Loucy (cell line): ENCODE measurements at regions not wholly inside any gene's neighbourhood (a gene's known extent, or its start where the extent isn't known, plus 50 kb on each side); places are given as distances from the start of the nearest gene placed in this dataset.

Source experiments
- H2AFZ ChIP-seq: fragments of 200-600 bp; sonication (generic); 2 replicates; pipeline ENCODE4 v1.6.0; 2016; ENCODE audit warnings: antibody characterized with exemption, mild to moderate bottlenecking, low read length, moderate library complexity
- H3F3A ChIP-seq: fragments of 200-600 bp; 2 replicates; pipeline ENCODE4 v1.6.0; 2016; ENCODE audit warnings: antibody characterized with exemption, low read depth, mild to moderate bottlenecking
- H3K27me3 ChIP-seq: fragments of 200-600 bp; sonication (generic); 2 replicates; pipeline ENCODE4 v1.6.1; 2014; ENCODE audit warnings: low read length, mild to moderate bottlenecking; ENCODE audit not compliant: insufficient read depth, poor library complexity, severe bottlenecking
- H3K36me3 ChIP-seq: fragments of 200-600 bp; sonication (generic); 2 replicates; pipeline ENCODE4 v1.6.1; 2016; ENCODE audit warnings: low read length; ENCODE audit not compliant: insufficient read depth
- H3K4me1 ChIP-seq: fragments of 200-600 bp; sonication (generic); 2 replicates; pipeline ENCODE4 v1.5.1; 2014; ENCODE audit warnings: low read length, mild to moderate bottlenecking; ENCODE audit not compliant: insufficient read depth, poor library complexity, severe bottlenecking
- H3K4me2 ChIP-seq: fragments of 200-600 bp; sonication (generic); 2 replicates; pipeline ENCODE4 v1.6.0; 2014; ENCODE audit warnings: antibody characterized with exemption, low read length, low read depth, mild to moderate bottlenecking; ENCODE audit not compliant: poor library complexity, severe bottlenecking
- H3K4me3 ChIP-seq: fragments of 200-600 bp; sonication (generic); 2 replicates; pipeline ENCODE4 v1.5.1; 2014; ENCODE audit warnings: low read length, mild to moderate bottlenecking, mixed read lengths; ENCODE audit not compliant: poor library complexity, severe bottlenecking
- H3K79me2 ChIP-seq: fragments of 200-600 bp; sonication (generic); 2 replicates; pipeline ENCODE4 v1.6.1; 2014; ENCODE audit warnings: low read length; ENCODE audit not compliant: insufficient read depth
- H3K9ac ChIP-seq: fragments of 200-600 bp; sonication (generic); 2 replicates; pipeline ENCODE4 v1.6.0; 2014; ENCODE audit warnings: mild to moderate bottlenecking, low read depth, low read length, moderate library complexity; ENCODE audit not compliant: poor library complexity, severe bottlenecking
- H3K9me2 ChIP-seq: fragments of 200-600 bp; sonication (generic); replicated peaks from 2 replicates; pipeline ENCODE4 v1.6.1; 2016; ENCODE audit warnings: low read depth, low read length, mixed read lengths
- H3K9me3 ChIP-seq: fragments of 200-600 bp; sonication (generic); 2 replicates; pipeline ENCODE4 v1.6.1; 2014; ENCODE audit warnings: mild to moderate bottlenecking, antibody characterized with exemption, low read length, low read depth; ENCODE audit not compliant: insufficient read depth
- H4K20me1 ChIP-seq: fragments of 200-600 bp; sonication (generic); 2 replicates; pipeline ENCODE4 v1.6.0; 2014; ENCODE audit warnings: antibody characterized with exemption, low read length, mild to moderate bottlenecking; ENCODE audit not compliant: insufficient read depth, poor library complexity, severe bottlenecking
- EZH2phosphoT487 ChIP-seq: fragments of 200-600 bp; IDR thresholded peaks from 2 replicates; pipeline ENCODE4 v1.6.1; 2018; ENCODE audit warnings: antibody characterized with exemption, mild to moderate bottlenecking, moderate library complexity, borderline replicate concordance
- TF ChIP-seq, protein P1 (sequence below): fragments of 200-600 bp; sonication (generic); conservative IDR thresholded peaks from 2 replicates; pipeline ENCODE4 v1.5.1; 2014; ENCODE audit warnings: mild to moderate bottlenecking, antibody characterized with exemption, low read length

- Histone ChIP-seq H3K4me3 (no peak overlapping the region), H3K9me2 (no peaks in the 10 kb centered on the region), H4K20me1 (no peaks in the 10 kb centered on the region), H3K79me2 (no peaks in the 10 kb centered on the region), H3K4me1 (no peaks in the 10 kb centered on the region), H3K27me3 (no peaks in the 10 kb centered on the region), H3K36me3 (no peaks in the 10 kb centered on the region), H2AFZ (no peak overlapping the region), H3K9ac (no peak overlapping the region), H3F3A (no peaks in the 10 kb centered on the region), H3K4me2 (no peak overlapping the region), H3K9me3 (no peaks in the 10 kb centered on the region)
- TF ChIP-seq, protein P1, sequence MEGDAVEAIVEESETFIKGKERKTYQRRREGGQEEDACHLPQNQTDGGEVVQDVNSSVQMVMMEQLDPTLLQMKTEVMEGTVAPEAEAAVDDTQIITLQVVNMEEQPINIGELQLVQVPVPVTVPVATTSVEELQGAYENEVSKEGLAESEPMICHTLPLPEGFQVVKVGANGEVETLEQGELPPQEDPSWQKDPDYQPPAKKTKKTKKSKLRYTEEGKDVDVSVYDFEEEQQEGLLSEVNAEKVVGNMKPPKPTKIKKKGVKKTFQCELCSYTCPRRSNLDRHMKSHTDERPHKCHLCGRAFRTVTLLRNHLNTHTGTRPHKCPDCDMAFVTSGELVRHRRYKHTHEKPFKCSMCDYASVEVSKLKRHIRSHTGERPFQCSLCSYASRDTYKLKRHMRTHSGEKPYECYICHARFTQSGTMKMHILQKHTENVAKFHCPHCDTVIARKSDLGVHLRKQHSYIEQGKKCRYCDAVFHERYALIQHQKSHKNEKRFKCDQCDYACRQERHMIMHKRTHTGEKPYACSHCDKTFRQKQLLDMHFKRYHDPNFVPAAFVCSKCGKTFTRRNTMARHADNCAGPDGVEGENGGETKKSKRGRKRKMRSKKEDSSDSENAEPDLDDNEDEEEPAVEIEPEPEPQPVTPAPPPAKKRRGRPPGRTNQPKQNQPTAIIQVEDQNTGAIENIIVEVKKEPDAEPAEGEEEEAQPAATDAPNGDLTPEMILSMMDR: no peak
- no peak for TF ChIP-seq EZH2phosphoT487
Measured at GRCh38 chr4:131370846-131371245, 1778.2 kb upstream of the PCDH10 start.

DNA sequence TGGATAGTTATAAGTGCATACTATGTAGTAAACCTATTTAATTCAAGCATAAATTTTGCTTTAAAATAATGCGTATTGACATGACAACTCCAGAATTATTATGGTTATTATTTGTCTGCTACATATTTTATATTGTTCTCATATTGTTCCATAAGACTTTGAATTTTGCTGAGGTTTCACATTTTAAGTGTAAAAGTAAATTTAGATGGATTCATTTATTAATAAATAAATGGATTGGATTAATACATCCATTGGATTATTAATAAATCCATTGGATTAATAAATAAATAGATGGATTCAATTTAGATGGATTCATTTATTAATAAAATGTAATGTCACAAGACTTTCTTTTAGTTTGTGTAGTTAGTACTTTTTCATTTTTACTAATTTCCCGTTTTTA, 1768.0 kb upstream of the PCDH10 start:
- H3K27me3 ChIP-seq: no peaks in the 10 kb centered on the region
- 0 out of 2 replicates have a peak, but pooled peaks cover 3% of the 10 kb centered on the region for H3K9me3 ChIP-seq
- peak overlapping the region; percentile 67 for H3K9ac ChIP-seq
- H3K4me2 ChIP-seq: peak overlapping the region; percentile 80
- H3K36me3 ChIP-seq: no peaks in the 10 kb centered on the region; the same call in 1 of the 2 replicates
- no peaks in the 10 kb centered on the region for H4K20me1 ChIP-seq
- H3K9me2 ChIP-seq: no peaks in the 10 kb centered on the region
- H3K4me3 ChIP-seq: peak overlapping the region; percentile 71
- H3K4me1 ChIP-seq: peaks cover 18% of the 10 kb centered on the region
- no peak overlapping the region for H2AFZ ChIP-seq
- H3K79me2 ChIP-seq: no peaks in the 10 kb centered on the region
- TF ChIP-seq, protein P1: no peak
- no peak for TF ChIP-seq EZH2phosphoT487
- H3F3A ChIP-seq: peaks cover 14% of the 10 kb centered on the region

DNA sequence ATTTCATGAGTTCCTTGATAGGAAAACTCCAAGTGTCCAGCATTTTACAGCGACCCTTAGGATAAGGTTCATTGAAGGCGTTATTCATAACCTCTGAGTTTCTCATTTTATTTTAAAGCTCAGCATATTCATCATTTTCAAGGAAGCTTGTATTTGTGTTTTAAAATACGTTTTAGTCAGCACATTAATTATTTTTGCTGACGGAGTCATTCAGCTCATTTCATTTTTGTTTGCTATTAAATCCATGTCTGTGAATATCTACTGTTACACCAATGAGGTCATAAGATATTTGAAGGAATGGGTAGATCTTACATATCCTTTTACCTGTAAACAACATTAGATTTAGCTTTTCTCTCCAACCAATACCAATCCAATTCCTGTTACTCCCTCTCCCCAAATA, 1766.3 kb upstream of the PCDH10 start:
- H3K36me3 ChIP-seq: no peaks in the 10 kb centered on the region; the same call in 1 of the 2 replicates
- H3K79me2 ChIP-seq: no peaks in the 10 kb centered on the region
- H4K20me1 ChIP-seq: no peaks in the 10 kb centered on the region
- no peak overlapping the region for H3K4me3 ChIP-seq
- peaks cover 18% of the 10 kb centered on the region for H3K4me1 ChIP-seq
- H3K9me3 ChIP-seq: 0 out of 2 replicates have a peak, but pooled peaks cover 3% of the 10 kb centered on the region
- H3K9me2 ChIP-seq: no peaks in the 10 kb centered on the region
- no peaks in the 10 kb centered on the region for H3K27me3 ChIP-seq
- no peak for TF ChIP-seq EZH2phosphoT487
- TF ChIP-seq, protein P1: no peak
- H2AFZ ChIP-seq: no peak overlapping the region
- no peak overlapping the region for H3K9ac ChIP-seq
- H3F3A ChIP-seq: peaks cover 14% of the 10 kb centered on the region
- H3K4me2 ChIP-seq: no peak overlapping the region
